Activated CD8-positive, alpha-beta memory T cell treated with anti-CD3 and anti-CD28 coated beads, Interleukin-2, amount 50 U/mL, for 24 hours (primary cell): ENCODE measurements at regions not wholly inside any gene's neighbourhood (a gene's known extent, or its start where the extent isn't known, plus 50 kb on each side); places are given as distances from the start of the nearest gene placed in this dataset.
"Not testable (repeated sequence)": the region's sequence is repeated elsewhere in the genome, so short reads cannot be mapped to it uniquely, and the experiment has no call there.

Experiments
- DNase-seq: peaks from one replicate; pipeline ENCODE4 v3.0.0-alpha.2; 2020; ENCODE audit errors: extremely low read depth

DNA sequence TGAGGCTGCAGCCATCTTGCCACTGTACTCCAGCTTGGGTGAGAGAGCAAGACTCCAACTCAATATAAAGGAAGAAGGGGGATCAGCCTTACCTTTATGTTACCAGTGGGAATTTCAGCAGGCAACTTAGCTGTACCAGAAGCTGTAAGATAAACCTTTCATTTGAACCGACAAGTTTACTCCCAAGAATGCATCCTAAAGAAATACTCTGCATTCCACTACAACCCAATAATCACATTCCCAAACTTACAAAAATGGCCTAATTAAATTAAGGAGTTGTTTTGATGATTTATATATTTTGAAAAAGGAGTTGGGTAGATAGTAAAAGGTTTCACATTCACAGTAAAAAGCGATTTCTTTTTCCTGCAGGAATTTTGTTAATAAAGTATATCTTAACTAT, 241.4 kb downstream of the TTC8 start:
- no peak for DNase-seq

DNA sequence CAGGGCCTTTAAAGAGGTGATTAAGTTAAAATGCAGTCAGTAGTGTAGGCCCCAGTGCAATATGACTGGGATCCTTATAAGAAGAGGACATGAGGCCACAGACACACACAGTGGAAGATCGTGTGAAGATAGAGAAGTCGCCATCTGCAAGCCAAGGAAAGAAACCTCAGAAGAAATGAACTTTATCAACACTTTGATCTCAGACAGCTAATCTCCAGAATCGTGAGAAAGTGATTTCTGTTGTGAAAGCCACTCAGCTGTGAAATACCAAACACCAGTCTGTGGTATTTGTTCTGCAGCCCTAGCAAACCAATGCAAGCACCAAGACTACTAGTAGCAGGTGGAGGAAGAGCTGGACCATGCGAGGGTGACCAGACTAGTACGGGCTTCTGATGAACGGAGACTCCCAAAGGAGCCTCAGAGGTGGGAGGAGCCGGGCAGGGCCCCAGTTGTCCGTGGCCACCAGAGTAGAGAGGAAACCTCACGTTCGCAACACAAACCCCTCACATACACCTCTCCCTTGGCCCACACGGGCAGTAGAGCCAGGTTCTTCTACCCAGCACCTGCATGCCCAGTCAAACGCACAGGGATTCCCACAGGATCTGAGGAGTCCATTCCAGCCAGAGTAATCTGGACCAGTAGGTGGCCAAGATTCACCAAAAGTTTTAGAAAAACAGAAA, 243.0 kb downstream of the TTC8 start:
- DNase-seq, result no peak

DNA sequence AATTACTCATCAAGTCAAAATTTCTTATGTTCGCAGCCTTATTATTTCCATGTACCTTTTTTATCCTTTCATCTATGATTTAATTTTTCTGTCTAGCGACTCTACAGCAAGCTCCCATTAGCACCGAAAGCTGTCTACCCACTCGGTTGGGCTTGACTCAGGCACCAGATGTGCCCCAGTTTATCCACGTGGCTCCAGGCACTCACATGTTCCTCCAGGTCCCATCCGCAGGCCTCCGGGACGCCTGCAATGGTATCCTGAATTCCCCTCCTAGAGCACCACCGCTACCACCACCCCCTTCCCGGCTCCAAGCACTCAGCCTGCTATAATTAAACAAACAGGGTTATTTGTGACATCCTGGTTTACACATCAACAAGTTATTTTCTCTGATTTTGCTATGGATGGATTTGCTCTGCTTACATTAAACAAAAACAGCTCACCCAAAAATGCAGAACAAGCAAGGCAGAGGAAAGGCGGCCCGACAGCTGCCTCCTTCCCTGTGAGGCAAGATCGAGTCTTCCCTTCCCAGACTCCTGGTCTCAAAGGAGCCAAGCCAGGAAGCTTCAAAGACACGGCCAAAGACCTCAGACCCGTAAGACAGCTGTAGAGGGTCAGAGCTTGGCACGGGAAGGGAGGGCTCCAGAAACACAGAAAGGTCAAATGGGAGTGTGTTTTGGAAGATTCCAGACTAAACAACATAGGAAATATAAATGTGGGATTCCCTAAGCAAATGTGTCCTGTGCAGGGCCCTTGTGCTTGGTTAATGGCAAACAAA, 253.8 kb downstream of the TTC8 start:
- no peak for DNase-seq

GRCh38 chr14:89085231-89085731, 260.8 kb downstream of the TTC8 start:
- no peak for DNase-seq

DNA sequence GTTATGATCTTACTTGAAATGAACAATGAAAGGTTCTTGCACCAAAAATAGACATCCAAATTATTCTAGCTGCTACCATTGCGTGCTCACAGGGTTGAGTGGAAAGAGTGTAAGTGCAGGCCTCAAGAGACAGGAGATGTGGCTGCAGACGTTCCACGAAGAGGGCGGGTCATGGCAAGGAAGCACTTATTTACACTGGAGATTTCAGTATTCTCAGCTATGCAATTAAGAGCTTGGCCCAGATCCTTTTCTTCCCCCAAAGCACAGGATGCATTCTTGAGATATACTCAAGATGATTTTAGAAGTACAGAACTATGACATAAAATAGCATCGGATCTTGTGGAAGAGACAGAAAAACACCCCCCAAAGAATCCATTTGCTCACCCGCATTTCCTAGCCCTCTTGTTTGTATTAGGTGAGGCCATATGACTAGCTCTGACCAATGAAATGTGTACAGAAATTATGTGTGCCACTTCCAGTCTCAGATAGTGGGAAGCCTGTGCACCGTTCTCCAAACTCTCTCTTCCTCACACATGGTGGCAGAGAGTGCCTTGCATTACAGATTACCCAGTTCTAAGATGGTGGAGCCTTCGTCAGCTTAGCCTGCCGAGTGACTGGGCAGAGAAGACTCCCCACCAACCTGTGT, 261.4 kb downstream of the TTC8 start:
- no peak for DNase-seq

DNA sequence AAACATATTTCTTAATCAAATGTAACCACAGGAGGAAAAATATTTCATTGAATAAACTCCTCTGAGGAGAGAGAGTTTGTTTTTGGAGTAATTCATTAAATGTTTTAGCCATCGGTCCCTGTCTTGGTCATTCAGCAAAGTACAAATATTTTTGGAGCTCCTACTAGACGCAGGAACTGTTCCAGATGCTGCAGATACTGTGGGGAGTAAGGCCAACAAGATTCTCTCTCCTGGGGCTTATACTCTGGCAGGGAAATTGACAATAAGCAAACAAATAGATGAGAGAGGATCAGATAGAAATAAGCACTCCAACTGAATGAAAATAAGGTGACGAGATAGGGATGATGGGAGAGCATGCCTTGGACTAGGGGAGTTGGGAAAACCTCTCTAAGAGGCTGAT, 264.1 kb downstream of the TTC8 start:
- DNase-seq, result no peak

GRCh38 chr14:89089330-89089729, 264.9 kb downstream of the TTC8 start:
- DNase-seq, result no peak

GRCh38 chr14:89091781-89092180, 267.3 kb downstream of the TTC8 start:
- DNase-seq, result no peak

DNA sequence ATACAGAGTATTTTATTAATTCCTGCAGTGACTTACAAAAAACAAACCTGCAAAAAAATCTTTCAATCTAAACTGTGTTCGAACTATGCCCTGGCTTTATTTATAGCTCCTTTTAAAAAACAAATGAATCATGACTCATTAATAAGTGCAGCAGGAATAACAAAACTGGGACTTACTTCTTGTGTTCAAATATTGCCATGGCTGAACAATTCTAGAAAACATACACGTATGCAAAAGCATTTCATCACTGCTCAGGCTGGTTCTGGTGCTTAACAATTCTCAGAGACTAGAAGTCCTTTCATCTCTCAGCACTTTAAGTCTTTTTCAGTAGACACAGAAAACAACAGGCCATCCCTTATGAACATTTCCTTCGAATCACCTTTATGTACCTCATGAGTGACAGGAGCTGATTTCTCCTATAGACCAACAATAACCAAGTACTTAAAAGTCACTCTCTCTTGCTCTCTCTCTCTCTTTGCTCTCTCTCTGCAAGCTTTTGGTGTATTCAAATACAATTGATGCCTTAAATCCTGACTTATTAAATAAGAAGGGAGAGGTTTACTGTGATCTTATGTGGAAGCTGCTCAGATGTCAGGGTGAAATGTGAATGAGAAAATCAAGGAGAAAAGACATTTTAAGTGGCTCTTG, 268.8 kb downstream of the TTC8 start:
- DNase-seq, result no peak

- no peak for DNase-seq
Observed at GRCh38 chr14:89095036-89095435, 270.6 kb downstream of the TTC8 start.

DNA sequence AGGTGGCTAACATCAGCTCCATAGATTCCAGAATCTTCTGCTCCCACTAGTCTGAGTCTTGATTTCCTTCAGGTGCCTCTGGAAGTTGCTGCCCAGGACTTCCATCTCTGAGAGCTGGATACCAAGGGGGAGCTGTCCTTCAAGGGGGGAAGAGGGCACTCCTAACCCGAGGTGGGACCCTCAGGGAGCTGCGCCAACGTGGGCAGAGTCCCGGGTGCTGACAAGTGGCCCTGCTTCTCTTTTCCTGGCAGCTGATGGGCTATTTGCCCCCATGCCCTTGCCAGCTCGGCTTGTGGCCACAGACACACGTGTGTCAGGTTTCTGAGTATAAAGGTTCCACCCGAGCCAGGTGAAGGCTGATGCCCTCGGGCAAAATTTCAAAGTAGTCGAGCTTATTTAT, 272.5 kb downstream of the TTC8 start:
- DNase-seq, result no peak

GRCh38 chr14:89098254-89098653, 273.8 kb downstream of the TTC8 start:
- DNase-seq, result no peak

- not testable (repeated sequence) for DNase-seq
Observed at GRCh38 chr14:89104171-89104817, 279.8 kb downstream of the TTC8 start.

- not testable (repeated sequence) for DNase-seq
Observed at GRCh38 chr14:89104861-89105260, 280.4 kb downstream of the TTC8 start.
